Esophagus squamous epithelium (tissue), 4 donors: ENCODE measurements at regions not wholly inside any gene's neighbourhood (a gene's known extent, or its start where the extent isn't known, plus 50 kb on each side); places are given as distances from the start of the nearest gene placed in this dataset.

Source experiments
- CTCF ChIP-seq, 6 experiments: fragments of 450-650 bp in 4 of 6; fragments of 200-600 bp in 2 of 6; sonication (generic) in 2 of 6; IDR thresholded peaks; one replicate each; pipeline ENCODE4 v1.5.1; 2016 to 2019; ENCODE audit warnings: antibody characterized with exemption in 6 of 6, mild to moderate bottlenecking in 4 of 6, moderate library complexity in 4 of 6
- POLR2A ChIP-seq, 4 donors: fragments of 450-650 bp; IDR thresholded peaks; one replicate each; pipeline ENCODE4 v1.6.1; 2017; ENCODE audit warnings: antibody characterized with exemption in 4 of 4, mild to moderate bottlenecking in 4 of 4, moderate library complexity in 3 of 4

GRCh38 chr9:14395317-14396082, 81.6 kb upstream of the NFIB start:
- TF ChIP-seq CTCF (IDR thresholded peaks at IDR 0.05) (no peak), POLR2A (IDR thresholded peaks at IDR 0.05) (no peak)
